NCI-H1092 treated with DMSO at 0.1 percent for 48 hours (cell line): ENCODE measurements at regions not wholly inside any gene's neighbourhood (a gene's known extent, or its start where the extent isn't known, plus 50 kb on each side); places are given as distances from the start of the nearest gene placed in this dataset.

ENCODE experiments used
- DNase-seq: peaks from one replicate; lab custom pipeline; 2025; lab: John Stamatoyannopoulos, UW

GRCh38 chr16:86773354-86773715 lies 195.0 kb downstream of the FOXL1 start:
- DNase-seq: no peak

- DNase-seq: no peak
These were observed 196.6 kb downstream of the FOXL1 start for GRCh38 chr16:86774931-86775330.

GRCh38 chr16:86775511-86775921 lies 197.2 kb downstream of the FOXL1 start:
- DNase-seq: no peak

DNA sequence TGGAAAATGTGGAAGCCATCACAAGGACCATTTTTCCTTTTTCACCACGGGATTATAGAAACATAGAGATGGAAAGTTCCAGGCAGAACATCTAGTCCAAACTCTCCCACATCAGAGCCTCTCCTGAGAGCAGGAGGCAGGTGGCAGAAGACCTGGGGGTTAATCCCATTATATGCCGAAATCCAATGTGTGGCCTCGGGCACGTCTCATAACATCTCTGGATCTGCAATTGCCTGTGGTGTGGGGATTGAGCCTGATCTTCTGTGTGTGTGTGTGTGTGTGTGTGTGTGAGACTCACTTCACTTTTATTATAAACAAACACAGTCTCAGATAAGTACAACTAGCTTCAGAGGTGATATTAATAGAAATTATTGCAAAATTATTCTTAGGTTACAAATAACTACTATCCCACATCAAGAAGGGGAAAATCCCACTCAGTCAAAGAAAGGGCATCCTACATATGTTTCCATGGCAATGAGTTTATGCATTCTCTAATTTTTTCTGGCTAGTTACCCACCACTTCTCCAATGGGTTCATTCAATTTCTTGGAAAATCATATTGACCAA lies 199.1 kb downstream of the FOXL1 start:
- no peak for DNase-seq

GRCh38 chr16:86778108-86778745 lies 199.9 kb downstream of the FOXL1 start:
- no peak for DNase-seq

- DNase-seq: no peak
These were observed 200.6 kb downstream of the FOXL1 start for GRCh38 chr16:86778978-86779377.

DNA sequence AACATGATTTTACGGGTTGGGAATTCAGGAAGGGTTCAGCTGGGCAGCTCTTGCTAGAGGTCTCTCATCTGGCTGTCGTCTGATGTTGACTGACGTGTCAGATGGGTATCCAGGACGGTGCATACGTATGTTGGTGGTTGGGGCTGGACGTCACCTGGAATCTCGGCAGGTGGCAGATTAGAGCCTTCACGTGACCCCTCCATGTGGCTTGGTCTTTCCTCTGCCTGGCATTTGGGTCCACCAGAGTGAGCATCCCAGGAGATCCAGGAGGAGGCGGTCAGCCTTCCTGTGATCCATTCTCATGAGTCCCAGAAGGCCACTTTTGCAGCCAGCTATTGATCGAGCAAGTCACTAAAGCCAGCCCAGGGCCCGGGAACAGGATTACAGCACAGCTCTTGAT lies 202.7 kb downstream of the FOXL1 start:
- DNase-seq: no peak

- no peak for DNase-seq
These were observed 205.6 kb downstream of the FOXL1 start for GRCh38 chr16:86783636-86784626.

- DNase-seq: no peak
These were observed 208.0 kb downstream of the FOXL1 start for GRCh38 chr16:86786338-86786737.

GRCh38 chr16:86786994-86787393 lies 208.6 kb downstream of the FOXL1 start:
- DNase-seq: no peak

DNA sequence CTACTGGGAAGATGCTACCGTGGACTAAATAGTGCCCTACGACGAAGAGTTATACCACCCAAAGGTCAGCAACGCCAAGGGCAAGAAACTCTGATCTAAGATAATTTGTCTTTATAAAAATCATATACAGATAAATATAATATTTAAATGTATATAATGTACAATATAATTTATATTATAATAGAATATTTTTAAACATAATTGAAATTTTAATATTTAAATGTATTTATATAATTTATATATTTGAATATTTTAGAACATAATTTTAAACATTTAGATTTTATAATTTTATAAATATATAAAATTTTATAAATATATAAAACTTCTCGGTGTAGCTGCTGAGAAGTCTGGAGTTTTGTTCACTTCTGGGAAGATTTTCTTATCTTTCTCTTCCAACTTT lies 209.2 kb downstream of the FOXL1 start:
- DNase-seq: no peak

DNA sequence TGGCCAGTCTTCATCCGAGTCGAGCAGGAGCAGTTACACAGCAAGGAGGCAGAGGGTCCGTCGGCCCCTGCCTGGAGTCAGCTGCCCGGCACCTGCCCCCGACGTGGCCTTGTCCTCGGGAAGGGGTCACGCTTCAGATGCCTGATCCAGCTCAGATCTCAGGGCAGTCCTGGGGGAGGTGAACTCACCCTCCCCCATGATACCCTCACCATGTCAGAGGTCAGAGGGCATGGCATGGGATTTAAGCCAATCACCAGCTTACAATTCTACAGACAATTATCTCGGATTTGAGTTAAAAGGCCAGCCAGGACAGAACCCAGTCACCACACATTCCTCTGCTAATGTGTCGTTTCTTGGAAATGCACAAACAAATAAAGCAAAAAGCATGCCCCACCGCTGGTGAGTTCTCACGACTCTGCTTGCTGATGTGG lies 211.3 kb downstream of the FOXL1 start:
- DNase-seq: no peak

- DNase-seq: no peak
These were observed 213.1 kb downstream of the FOXL1 start for GRCh38 chr16:86791287-86792035.

DNA sequence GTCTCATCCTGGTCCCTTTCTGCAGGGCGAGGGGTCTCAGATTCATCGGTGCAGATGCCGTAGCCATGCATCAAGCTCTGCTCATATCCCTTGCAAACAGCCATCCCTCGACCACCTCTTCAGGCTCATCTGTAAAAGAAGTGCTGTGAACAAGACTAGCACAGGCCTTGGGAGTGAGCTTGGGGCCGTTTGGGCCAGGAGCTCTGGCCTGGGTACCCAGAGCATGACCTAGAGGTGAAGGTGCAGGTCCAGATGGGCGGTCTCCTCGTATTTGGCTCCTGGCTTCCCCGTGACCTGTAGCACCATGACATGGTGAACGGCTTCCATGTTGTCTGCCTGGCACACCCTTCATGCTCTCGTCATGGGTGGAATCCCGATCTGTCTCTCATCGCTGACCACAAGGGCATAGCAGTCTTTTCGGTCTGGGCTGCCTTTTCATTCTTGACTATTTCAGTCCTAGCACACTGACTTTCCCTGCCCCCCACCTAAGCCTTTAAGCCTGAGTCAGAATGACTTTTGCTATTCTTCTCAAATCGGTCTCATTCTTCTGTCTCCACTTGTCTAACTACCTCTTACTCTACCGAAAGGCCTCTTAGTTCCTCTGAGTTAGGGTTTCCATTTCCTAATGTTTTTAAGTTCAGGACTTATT lies 216.0 kb downstream of the FOXL1 start:
- no peak for DNase-seq

GRCh38 chr16:86797700-86798099 lies 219.4 kb downstream of the FOXL1 start:
- DNase-seq: no peak

GRCh38 chr16:86798247-86799041 lies 220.1 kb downstream of the FOXL1 start:
- DNase-seq: no peak

- no peak for DNase-seq
These were observed 221.0 kb downstream of the FOXL1 start for GRCh38 chr16:86799367-86799766.

- DNase-seq: no peak
These were observed 222.5 kb downstream of the FOXL1 start for GRCh38 chr16:86800894-86801293.

- DNase-seq: no peak
These were observed 223.7 kb downstream of the FOXL1 start for GRCh38 chr16:86802013-86802412.

DNA sequence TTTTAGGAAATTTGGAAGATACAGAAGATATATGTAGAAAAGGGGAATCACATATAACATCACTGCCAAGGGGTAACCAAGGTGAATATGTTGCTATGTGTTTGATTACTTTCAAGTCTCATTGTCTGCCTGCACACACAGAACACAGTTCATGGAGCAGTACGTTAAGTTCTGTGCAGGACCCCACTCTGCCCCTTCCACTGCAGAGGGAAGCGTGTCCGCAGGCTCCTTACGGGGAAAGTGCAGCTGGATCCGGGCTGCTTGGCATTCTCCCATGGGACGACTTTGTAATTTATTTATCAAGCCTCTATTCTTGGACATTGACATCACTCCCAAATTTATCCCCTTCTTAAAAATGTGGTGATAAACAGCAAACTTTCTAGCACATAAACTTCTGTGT lies 226.8 kb downstream of the FOXL1 start:
- no peak for DNase-seq
